ENCODE measurements at regions not wholly inside any gene's neighbourhood (a gene's known extent, or its start where the extent isn't known, plus 50 kb on each side); places are given as distances from the start of the nearest gene placed in this dataset.

DNA sequence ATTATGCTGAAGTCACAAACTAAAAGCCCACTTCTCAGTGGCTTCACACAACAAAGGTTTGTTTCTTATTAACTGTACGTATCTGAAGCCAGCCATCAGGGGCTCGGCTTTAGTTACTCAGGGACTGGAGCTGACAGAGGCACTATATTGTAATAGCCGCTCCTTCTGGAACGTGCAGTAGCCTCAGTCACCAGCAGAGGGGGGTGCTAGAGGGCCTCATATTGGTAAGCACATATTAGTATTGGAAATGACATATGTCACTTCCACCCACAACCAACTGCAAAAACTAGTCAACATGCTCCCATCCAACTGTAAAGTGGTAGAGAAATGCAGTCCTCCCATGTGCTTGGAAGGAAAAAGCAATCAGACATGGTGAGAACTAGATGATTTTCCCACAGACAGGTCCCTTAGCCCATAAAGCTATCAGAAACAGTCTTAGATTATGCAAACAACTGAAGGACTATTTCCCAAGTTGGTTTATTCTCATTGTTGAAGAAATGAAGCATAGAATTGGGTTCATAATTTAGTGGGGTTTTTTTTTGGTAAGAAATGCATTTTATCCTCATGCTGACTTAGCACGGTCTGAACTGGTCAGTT is 183.6 kb upstream of the G2E3 start:
- Mint-ChIP-seq H3K27ac (no peak overlapping the region), H3K9me3 (no peaks in the 10 kb centered on the region), H3K4me3 (no peak overlapping the region), H3K27me3 (ENCODE audit: insufficient read depth, low read depth) (peaks cover 2% of the 10 kb centered on the region), H3K4me1 (peaks cover 4% of the 10 kb centered on the region), H3K36me3 (no peaks in the 10 kb centered on the region)
- Histone ChIP-seq H3K4me3 (no peak overlapping the region), H2AFZ (replicated peaks) (no peak overlapping the region), H3K27me3 (no peaks in the 10 kb centered on the region), H3K4me2 (peak overlapping the region; percentile 7), H3F3A (ENCODE audit: low read depth) (no peaks in the 10 kb centered on the region), H3K9me3 (ENCODE audit: low read depth) (no peaks in the 10 kb centered on the region), H3K36me3 (no peaks in the 10 kb centered on the region), H3K27ac (no peak overlapping the region), H4K20me1 (ENCODE audit: low read depth) (no peaks in the 10 kb centered on the region), H3K9ac (no peak overlapping the region), H3K79me2 (ENCODE audit: low read depth) (no peaks in the 10 kb centered on the region), H3K4me1 (peaks cover 11% of the 10 kb centered on the region)
- peak; percentile 64 for DNase-seq (ENCODE audit: low spot score)
- TF ChIP-seq, protein P1, sequence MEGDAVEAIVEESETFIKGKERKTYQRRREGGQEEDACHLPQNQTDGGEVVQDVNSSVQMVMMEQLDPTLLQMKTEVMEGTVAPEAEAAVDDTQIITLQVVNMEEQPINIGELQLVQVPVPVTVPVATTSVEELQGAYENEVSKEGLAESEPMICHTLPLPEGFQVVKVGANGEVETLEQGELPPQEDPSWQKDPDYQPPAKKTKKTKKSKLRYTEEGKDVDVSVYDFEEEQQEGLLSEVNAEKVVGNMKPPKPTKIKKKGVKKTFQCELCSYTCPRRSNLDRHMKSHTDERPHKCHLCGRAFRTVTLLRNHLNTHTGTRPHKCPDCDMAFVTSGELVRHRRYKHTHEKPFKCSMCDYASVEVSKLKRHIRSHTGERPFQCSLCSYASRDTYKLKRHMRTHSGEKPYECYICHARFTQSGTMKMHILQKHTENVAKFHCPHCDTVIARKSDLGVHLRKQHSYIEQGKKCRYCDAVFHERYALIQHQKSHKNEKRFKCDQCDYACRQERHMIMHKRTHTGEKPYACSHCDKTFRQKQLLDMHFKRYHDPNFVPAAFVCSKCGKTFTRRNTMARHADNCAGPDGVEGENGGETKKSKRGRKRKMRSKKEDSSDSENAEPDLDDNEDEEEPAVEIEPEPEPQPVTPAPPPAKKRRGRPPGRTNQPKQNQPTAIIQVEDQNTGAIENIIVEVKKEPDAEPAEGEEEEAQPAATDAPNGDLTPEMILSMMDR (IDR thresholded peaks at IDR 0.05), result peak; percentile 87
- TF ChIP-seq EZH2 (IDR thresholded peaks at IDR 0.05), result no peak

DNA sequence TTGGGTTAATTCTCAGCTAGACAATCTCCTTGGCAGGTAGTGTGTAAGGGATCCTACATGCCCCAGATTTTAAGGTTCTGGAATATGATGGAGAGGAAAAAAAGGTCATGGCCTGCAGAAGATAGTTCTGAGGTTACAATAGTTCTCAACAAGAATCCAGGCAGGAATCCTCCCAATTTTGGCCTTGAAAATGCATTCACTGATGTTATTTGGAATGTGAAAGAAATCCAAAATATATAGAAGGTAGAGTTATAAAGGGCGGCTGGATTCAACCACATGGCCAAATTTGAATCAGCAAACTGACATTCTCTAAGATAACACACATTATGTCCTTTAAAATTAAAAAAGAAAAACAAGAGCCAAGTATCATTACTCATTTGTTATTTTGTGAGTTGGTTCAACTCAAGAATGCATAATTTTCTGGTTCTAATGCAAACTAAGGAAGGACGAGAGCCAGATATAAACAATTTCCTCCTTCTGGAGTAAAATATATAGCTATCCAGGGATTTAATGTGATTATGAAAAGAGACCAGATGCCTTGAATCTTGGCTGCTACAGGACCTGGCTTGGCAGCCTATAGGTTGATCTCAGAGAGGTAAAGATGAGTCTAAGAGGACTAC is 177.0 kb upstream of the G2E3 start:
- no peaks in the 10 kb centered on the region for H3K4me1 ChIP-seq
- no peak for DNase-seq (ENCODE audit: low spot score)
- no peaks in the 10 kb centered on the region for H4K20me1 ChIP-seq (ENCODE audit: low read depth)
- H3K27me3 Mint-ChIP-seq (ENCODE audit: insufficient read depth, low read depth), result no peaks in the 10 kb centered on the region
- no peak overlapping the region for H3K4me3 ChIP-seq
- no peak overlapping the region for H3K27ac Mint-ChIP-seq
- no peak overlapping the region for H2AFZ ChIP-seq (replicated peaks)
- H3F3A ChIP-seq (ENCODE audit: low read depth), result no peaks in the 10 kb centered on the region
- no peak overlapping the region for H3K27ac ChIP-seq
- H3K9me3 Mint-ChIP-seq, result no peaks in the 10 kb centered on the region
- no peaks in the 10 kb centered on the region for H3K27me3 ChIP-seq
- no peaks in the 10 kb centered on the region for H3K36me3 Mint-ChIP-seq
- no peaks in the 10 kb centered on the region for H3K9me3 ChIP-seq (ENCODE audit: low read depth)
- TF ChIP-seq EZH2 (IDR thresholded peaks at IDR 0.05) (no peak), EZH2phosphoT487 (IDR thresholded peaks at IDR 0.05) (no peak)
- TF ChIP-seq, protein P1 (IDR thresholded peaks at IDR 0.05), result no peak
- H3K9ac ChIP-seq, result no peak overlapping the region
- H3K4me3 Mint-ChIP-seq, result no peak overlapping the region
- no peaks in the 10 kb centered on the region for H3K4me1 Mint-ChIP-seq
- H3K36me3 ChIP-seq, result no peaks in the 10 kb centered on the region
- no peak overlapping the region for H3K4me2 ChIP-seq
- H3K79me2 ChIP-seq (ENCODE audit: low read depth), result no peaks in the 10 kb centered on the region

- Mint-ChIP-seq H3K4me3 (no peak overlapping the region), H3K27ac (no peak overlapping the region), H3K9me3 (no peaks in the 10 kb centered on the region), H3K4me1 (peaks cover 9% of the 10 kb centered on the region), H3K36me3 (no peaks in the 10 kb centered on the region), H3K27me3 (ENCODE audit: insufficient read depth, low read depth) (peaks cover 5% of the 10 kb centered on the region)
- Histone ChIP-seq H3F3A (ENCODE audit: low read depth) (no peaks in the 10 kb centered on the region), H3K4me2 (no peak overlapping the region), H3K4me3 (no peak overlapping the region), H3K4me1 (peaks cover 13% of the 10 kb centered on the region), H3K27ac (no peak overlapping the region), H3K36me3 (no peaks in the 10 kb centered on the region), H3K9me3 (ENCODE audit: low read depth) (no peaks in the 10 kb centered on the region), H2AFZ (replicated peaks) (no peak overlapping the region), H3K79me2 (ENCODE audit: low read depth) (no peaks in the 10 kb centered on the region), H4K20me1 (ENCODE audit: low read depth) (no peaks in the 10 kb centered on the region), H3K9ac (no peak overlapping the region), H3K27me3 (no peaks in the 10 kb centered on the region)
- no peak for DNase-seq (ENCODE audit: low spot score)
- TF ChIP-seq EZH2phosphoT487 (IDR thresholded peaks at IDR 0.05), result no peak
Measured at GRCh38 chr14:30385925-30386324, 173.0 kb upstream of the G2E3 start.

GRCh38 chr14:30387871-30388270 is 171.1 kb upstream of the G2E3 start:
- Histone ChIP-seq H3K9ac (no peak overlapping the region), H3K36me3 (no peaks in the 10 kb centered on the region), H3K79me2 (ENCODE audit: low read depth) (no peaks in the 10 kb centered on the region), H4K20me1 (ENCODE audit: low read depth) (no peaks in the 10 kb centered on the region), H3K4me1 (peaks cover 15% of the 10 kb centered on the region), H3K9me3 (ENCODE audit: low read depth) (no peaks in the 10 kb centered on the region), H3F3A (ENCODE audit: low read depth) (peaks cover 1% of the 10 kb centered on the region), H3K27me3 (no peaks in the 10 kb centered on the region), H3K27ac (no peak overlapping the region), H3K4me2 (no peak overlapping the region), H2AFZ (replicated peaks) (no peak overlapping the region), H3K4me3 (no peak overlapping the region)
- H3K4me3 Mint-ChIP-seq, result no peak overlapping the region
- peaks cover 5% of the 10 kb centered on the region for H3K27me3 Mint-ChIP-seq (ENCODE audit: insufficient read depth, low read depth)
- H3K4me1 Mint-ChIP-seq, result peaks cover 9% of the 10 kb centered on the region
- no peaks in the 10 kb centered on the region for H3K36me3 Mint-ChIP-seq
- DNase-seq (ENCODE audit: low spot score), result no peak
- TF ChIP-seq, protein P1 (IDR thresholded peaks at IDR 0.05), result no peak
- TF ChIP-seq EZH2 (IDR thresholded peaks at IDR 0.05), result no peak
- TF ChIP-seq EZH2phosphoT487 (IDR thresholded peaks at IDR 0.05), result no peak
- H3K9me3 Mint-ChIP-seq, result no peaks in the 10 kb centered on the region
- H3K27ac Mint-ChIP-seq, result no peak overlapping the region

Measured in neural progenitor cell (in vitro differentiated cells).